GM18861 (cell line): ENCODE measurements at regions not wholly inside any gene's neighbourhood (a gene's known extent, or its start where the extent isn't known, plus 50 kb on each side); places are given as distances from the start of the nearest gene placed in this dataset.

Experiments used
- ATAC-seq: cut with Tn5 transposase; IDR thresholded peaks from one replicate; pipeline ENCODE4 v1.9.1; 2021; ENCODE audit not compliant: unreplicated experiment

- ATAC-seq: no peak
Observed at GRCh38 chr10:113219446-113219845, 269.4 kb downstream of the TCF7L2 start.

GRCh38 chr10:113221756-113222168, 271.7 kb downstream of the TCF7L2 start:
- ATAC-seq: no peak

GRCh38 chr10:113222207-113222606, 272.2 kb downstream of the TCF7L2 start:
- no peak for ATAC-seq

- ATAC-seq: no peak
Observed at GRCh38 chr10:113225364-113225763, 275.3 kb downstream of the TCF7L2 start.

- no peak for ATAC-seq
Observed at GRCh38 chr10:113225903-113226302, 275.9 kb downstream of the TCF7L2 start.

GRCh38 chr10:113226399-113226798, 276.4 kb downstream of the TCF7L2 start:
- ATAC-seq: no peak

GRCh38 chr10:113226831-113227445, 276.9 kb downstream of the TCF7L2 start:
- no peak for ATAC-seq

GRCh38 chr10:113228530-113228929, 278.5 kb downstream of the TCF7L2 start:
- no peak for ATAC-seq

GRCh38 chr10:113230011-113230610, 280.1 kb downstream of the TCF7L2 start:
- ATAC-seq: no peak

- ATAC-seq: no peak
Observed at GRCh38 chr10:113232928-113233511, 283.0 kb downstream of the TCF7L2 start.

- ATAC-seq: no peak
Observed at GRCh38 chr10:113234481-113234880, 284.4 kb downstream of the TCF7L2 start.

- ATAC-seq: no peak
Observed at GRCh38 chr10:113235508-113235907, 285.5 kb downstream of the TCF7L2 start.

- no peak for ATAC-seq
Observed at GRCh38 chr10:113236998-113237397, 287.0 kb downstream of the TCF7L2 start.

- ATAC-seq: no peak
Observed at GRCh38 chr10:113239566-113240350, 289.7 kb downstream of the TCF7L2 start.

- no peak for ATAC-seq
Observed at GRCh38 chr10:113240736-113241135, 290.7 kb downstream of the TCF7L2 start.

GRCh38 chr10:113241599-113242360, 291.7 kb downstream of the TCF7L2 start:
- no peak for ATAC-seq

- ATAC-seq: no peak
Observed at GRCh38 chr10:113243311-113243710, 293.3 kb downstream of the TCF7L2 start.

- no peak for ATAC-seq
Observed at GRCh38 chr10:113244750-113245149, 294.7 kb downstream of the TCF7L2 start.

GRCh38 chr10:113245286-113245685, 295.2 kb downstream of the TCF7L2 start:
- ATAC-seq: no peak

GRCh38 chr10:113247050-113247449, 297.0 kb downstream of the TCF7L2 start:
- ATAC-seq: no peak
